Liver (tissue), 3 donors: ENCODE measurements at regions not wholly inside any gene's neighbourhood (a gene's known extent, or its start where the extent isn't known, plus 50 kb on each side); places are given as distances from the start of the nearest gene placed in this dataset.

Experiments
- EGR1 ChIP-seq, 2 donors: IDR thresholded peaks; 2 replicates each; pipeline ENCODE4 v1.6.1; 2016 to 2018; ENCODE audit warnings: antibody characterized with exemption in 2 of 2, low read depth in 2 of 2
- HNF4A ChIP-seq, 2 donors: conservative IDR thresholded peaks; 2 replicates each; pipeline ENCODE4 v1.6.1; 2016; ENCODE audit warnings: antibody characterized with exemption in 2 of 2, mild to moderate bottlenecking in 2 of 2
- JUND ChIP-seq, 2 donors: IDR thresholded peaks; 2 replicates each; pipeline ENCODE4 v1.6.1; 2016; ENCODE audit warnings: antibody characterized with exemption in 2 of 2
- NR2F2 ChIP-seq: IDR thresholded peaks from 2 replicates; pipeline ENCODE4 v1.6.1; 2016; ENCODE audit warnings: antibody characterized with exemption
- RAD21 ChIP-seq, 2 donors: IDR thresholded peaks; 2 replicates each; pipeline ENCODE4 v1.6.1; 2016; ENCODE audit warnings: antibody characterized with exemption in 2 of 2, mild to moderate bottlenecking in 2 of 2
- RXRA ChIP-seq, 2 donors: IDR thresholded peaks; 2 replicates each; pipeline ENCODE4 v1.6.1; 2017 to 2018; ENCODE audit warnings: antibody characterized with exemption in 2 of 2, mild to moderate bottlenecking in 1 of 2
- SP1 ChIP-seq: IDR thresholded peaks from 2 replicates; pipeline ENCODE4 v1.6.1; 2018; ENCODE audit warnings: antibody characterized with exemption, mild to moderate bottlenecking
- TAF1 ChIP-seq: conservative IDR thresholded peaks from 2 replicates; pipeline ENCODE4 v1.6.1; 2016; ENCODE audit warnings: antibody characterized with exemption, mild to moderate bottlenecking
- YY1 ChIP-seq: IDR thresholded peaks from 2 replicates; pipeline ENCODE4 v1.6.1; 2016; ENCODE audit warnings: antibody characterized with exemption, mild to moderate bottlenecking
- TF ChIP-seq, protein P1 (sequence below): fragments of 150-350 bp; IDR thresholded peaks from 2 replicates; pipeline ENCODE4 v1.5.1; 2017; ENCODE audit warnings: improper control_type of control experiment, low read depth, low read length; ENCODE audit not compliant: missing input control
- TF ChIP-seq, protein P2 (sequence below): IDR thresholded peaks from 2 replicates; pipeline ENCODE4 v1.6.1; 2016; ENCODE audit warnings: antibody characterized with exemption, mild to moderate bottlenecking
- TF ChIP-seq, protein P3 (sequence below): IDR thresholded peaks from 2 replicates; pipeline ENCODE4 v1.6.1; 2016; ENCODE audit warnings: antibody characterized with exemption
- TF ChIP-seq, protein P4 (sequence below): IDR thresholded peaks from 2 replicates; pipeline ENCODE4 v1.6.1; 2016; ENCODE audit warnings: antibody characterized with exemption
- TF ChIP-seq, protein P5 (sequence below): IDR thresholded peaks from 2 replicates; pipeline ENCODE4 v1.6.1; 2016; ENCODE audit warnings: antibody characterized with exemption
- donor health status: healthy.
- donor health status: healthy.

DNA sequence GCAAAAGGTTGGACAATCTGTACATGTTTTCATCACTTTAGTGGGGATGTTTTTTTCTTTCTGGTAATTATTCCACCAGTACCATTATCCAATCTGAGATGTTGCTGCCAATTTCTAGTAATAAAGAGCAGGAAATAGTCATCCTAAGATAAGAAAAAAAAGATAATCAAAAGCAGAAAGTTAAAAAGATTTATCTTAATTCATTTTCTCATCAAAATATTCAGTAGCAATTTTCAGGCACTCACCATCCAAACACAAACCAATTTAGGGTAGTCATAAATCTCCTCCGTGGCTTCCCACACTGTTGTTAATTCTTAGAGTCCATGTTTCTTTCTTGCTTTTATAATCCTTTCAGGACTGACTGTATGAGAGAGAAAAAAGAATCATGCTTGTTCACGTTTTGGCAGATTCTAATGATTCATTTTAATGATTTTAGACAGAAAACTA is 263.7 kb upstream of the UGT8 start:
- TF ChIP-seq, protein P1, sequence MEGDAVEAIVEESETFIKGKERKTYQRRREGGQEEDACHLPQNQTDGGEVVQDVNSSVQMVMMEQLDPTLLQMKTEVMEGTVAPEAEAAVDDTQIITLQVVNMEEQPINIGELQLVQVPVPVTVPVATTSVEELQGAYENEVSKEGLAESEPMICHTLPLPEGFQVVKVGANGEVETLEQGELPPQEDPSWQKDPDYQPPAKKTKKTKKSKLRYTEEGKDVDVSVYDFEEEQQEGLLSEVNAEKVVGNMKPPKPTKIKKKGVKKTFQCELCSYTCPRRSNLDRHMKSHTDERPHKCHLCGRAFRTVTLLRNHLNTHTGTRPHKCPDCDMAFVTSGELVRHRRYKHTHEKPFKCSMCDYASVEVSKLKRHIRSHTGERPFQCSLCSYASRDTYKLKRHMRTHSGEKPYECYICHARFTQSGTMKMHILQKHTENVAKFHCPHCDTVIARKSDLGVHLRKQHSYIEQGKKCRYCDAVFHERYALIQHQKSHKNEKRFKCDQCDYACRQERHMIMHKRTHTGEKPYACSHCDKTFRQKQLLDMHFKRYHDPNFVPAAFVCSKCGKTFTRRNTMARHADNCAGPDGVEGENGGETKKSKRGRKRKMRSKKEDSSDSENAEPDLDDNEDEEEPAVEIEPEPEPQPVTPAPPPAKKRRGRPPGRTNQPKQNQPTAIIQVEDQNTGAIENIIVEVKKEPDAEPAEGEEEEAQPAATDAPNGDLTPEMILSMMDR = no peak
- TF ChIP-seq RXRA (IDR thresholded peaks at IDR 0.05) (no peak), TAF1 (no peak), JUND (IDR thresholded peaks at IDR 0.05) (no peak), YY1 (no peak), SP1 (no peak), RAD21 (IDR thresholded peaks at IDR 0.05) (no peak), EGR1 (IDR thresholded peaks at IDR 0.05; ENCODE audit: low read depth in 2 of 2) (no peak), NR2F2 (no peak), HNF4A (conservative IDR thresholded peaks at IDR 0.05) (no peak)
- TF ChIP-seq, protein P2, sequence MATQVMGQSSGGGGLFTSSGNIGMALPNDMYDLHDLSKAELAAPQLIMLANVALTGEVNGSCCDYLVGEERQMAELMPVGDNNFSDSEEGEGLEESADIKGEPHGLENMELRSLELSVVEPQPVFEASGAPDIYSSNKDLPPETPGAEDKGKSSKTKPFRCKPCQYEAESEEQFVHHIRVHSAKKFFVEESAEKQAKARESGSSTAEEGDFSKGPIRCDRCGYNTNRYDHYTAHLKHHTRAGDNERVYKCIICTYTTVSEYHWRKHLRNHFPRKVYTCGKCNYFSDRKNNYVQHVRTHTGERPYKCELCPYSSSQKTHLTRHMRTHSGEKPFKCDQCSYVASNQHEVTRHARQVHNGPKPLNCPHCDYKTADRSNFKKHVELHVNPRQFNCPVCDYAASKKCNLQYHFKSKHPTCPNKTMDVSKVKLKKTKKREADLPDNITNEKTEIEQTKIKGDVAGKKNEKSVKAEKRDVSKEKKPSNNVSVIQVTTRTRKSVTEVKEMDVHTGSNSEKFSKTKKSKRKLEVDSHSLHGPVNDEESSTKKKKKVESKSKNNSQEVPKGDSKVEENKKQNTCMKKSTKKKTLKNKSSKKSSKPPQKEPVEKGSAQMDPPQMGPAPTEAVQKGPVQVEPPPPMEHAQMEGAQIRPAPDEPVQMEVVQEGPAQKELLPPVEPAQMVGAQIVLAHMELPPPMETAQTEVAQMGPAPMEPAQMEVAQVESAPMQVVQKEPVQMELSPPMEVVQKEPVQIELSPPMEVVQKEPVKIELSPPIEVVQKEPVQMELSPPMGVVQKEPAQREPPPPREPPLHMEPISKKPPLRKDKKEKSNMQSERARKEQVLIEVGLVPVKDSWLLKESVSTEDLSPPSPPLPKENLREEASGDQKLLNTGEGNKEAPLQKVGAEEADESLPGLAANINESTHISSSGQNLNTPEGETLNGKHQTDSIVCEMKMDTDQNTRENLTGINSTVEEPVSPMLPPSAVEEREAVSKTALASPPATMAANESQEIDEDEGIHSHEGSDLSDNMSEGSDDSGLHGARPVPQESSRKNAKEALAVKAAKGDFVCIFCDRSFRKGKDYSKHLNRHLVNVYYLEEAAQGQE = no peak
- TF ChIP-seq, protein P3, sequence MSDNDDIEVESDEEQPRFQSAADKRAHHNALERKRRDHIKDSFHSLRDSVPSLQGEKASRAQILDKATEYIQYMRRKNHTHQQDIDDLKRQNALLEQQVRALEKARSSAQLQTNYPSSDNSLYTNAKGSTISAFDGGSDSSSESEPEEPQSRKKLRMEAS = no peak
- TF ChIP-seq, protein P4, sequence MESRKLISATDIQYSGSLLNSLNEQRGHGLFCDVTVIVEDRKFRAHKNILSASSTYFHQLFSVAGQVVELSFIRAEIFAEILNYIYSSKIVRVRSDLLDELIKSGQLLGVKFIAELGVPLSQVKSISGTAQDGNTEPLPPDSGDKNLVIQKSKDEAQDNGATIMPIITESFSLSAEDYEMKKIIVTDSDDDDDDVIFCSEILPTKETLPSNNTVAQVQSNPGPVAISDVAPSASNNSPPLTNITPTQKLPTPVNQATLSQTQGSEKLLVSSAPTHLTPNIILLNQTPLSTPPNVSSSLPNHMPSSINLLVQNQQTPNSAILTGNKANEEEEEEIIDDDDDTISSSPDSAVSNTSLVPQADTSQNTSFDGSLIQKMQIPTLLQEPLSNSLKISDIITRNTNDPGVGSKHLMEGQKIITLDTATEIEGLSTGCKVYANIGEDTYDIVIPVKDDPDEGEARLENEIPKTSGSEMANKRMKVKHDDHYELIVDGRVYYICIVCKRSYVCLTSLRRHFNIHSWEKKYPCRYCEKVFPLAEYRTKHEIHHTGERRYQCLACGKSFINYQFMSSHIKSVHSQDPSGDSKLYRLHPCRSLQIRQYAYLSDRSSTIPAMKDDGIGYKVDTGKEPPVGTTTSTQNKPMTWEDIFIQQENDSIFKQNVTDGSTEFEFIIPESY = no peak
- TF ChIP-seq, protein P5, sequence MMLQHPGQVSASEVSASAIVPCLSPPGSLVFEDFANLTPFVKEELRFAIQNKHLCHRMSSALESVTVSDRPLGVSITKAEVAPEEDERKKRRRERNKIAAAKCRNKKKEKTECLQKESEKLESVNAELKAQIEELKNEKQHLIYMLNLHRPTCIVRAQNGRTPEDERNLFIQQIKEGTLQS = no peak
